HL-60 (cell line): ENCODE measurements at regions not wholly inside any gene's neighbourhood (a gene's known extent, or its start where the extent isn't known, plus 50 kb on each side); places are given as distances from the start of the nearest gene placed in this dataset.

Experiments used
- DNase-seq, 2 experiments: peaks; one replicate each; pipeline ENCODE4 v3.0.0-alpha.2; 2010 to 2020; ENCODE audit warnings: low read depth in 1 of 2, low spot score in 1 of 2
- H3K27ac ChIP-seq: fragments of 250-450 bp; sonication (Bioruptor Pico); replicated peaks from 2 replicates; pipeline ENCODE4 v1.5.1; 2020; ENCODE audit warnings: mild to moderate bottlenecking, moderate library complexity
- H3K27me3 ChIP-seq: fragments of 250-450 bp; sonication (Bioruptor Pico); 2 replicates; pipeline ENCODE4 v1.5.1; 2021; ENCODE audit warnings: mild to moderate bottlenecking, moderate library complexity; ENCODE audit not compliant: insufficient read depth, poor library complexity, severe bottlenecking
- H3K4me3 ChIP-seq: replicated peaks from 2 replicates; pipeline ENCODE4 v1.5.1; 2011; ENCODE audit warnings: mild to moderate bottlenecking, control low read depth, low read length; ENCODE audit not compliant: insufficient read depth
- GABPA ChIP-seq: IDR thresholded peaks from 2 replicates; pipeline ENCODE4 v1.6.1; 2012; ENCODE audit warnings: low read depth
- POLR2AphosphoS5 ChIP-seq: IDR thresholded peaks from 2 replicates; pipeline ENCODE4 v1.6.1; 2012; ENCODE audit warnings: low read depth
- REST ChIP-seq: IDR thresholded peaks from 2 replicates; pipeline ENCODE4 v1.6.1; 2012; ENCODE audit warnings: low read depth; ENCODE audit not compliant: insufficient replicate concordance
- SPI1 ChIP-seq: IDR thresholded peaks from 2 replicates; pipeline ENCODE4 v1.6.1; 2012; ENCODE audit warnings: low read depth, mild to moderate bottlenecking, borderline replicate concordance
- TF ChIP-seq, protein P1 (sequence below): IDR thresholded peaks from one replicate; pipeline ENCODE4 v1.5.1; 2011; ENCODE audit warnings: low read length, control low read depth, inconsistent platforms; ENCODE audit not compliant: insufficient read depth

GRCh38 chr3:130626049-130626448 lies 109.1 kb downstream of the COL6A6 start:
- TF ChIP-seq SPI1 (no peak), GABPA (no peak), POLR2AphosphoS5 (no peak), REST (no peak)
- TF ChIP-seq, protein P1, sequence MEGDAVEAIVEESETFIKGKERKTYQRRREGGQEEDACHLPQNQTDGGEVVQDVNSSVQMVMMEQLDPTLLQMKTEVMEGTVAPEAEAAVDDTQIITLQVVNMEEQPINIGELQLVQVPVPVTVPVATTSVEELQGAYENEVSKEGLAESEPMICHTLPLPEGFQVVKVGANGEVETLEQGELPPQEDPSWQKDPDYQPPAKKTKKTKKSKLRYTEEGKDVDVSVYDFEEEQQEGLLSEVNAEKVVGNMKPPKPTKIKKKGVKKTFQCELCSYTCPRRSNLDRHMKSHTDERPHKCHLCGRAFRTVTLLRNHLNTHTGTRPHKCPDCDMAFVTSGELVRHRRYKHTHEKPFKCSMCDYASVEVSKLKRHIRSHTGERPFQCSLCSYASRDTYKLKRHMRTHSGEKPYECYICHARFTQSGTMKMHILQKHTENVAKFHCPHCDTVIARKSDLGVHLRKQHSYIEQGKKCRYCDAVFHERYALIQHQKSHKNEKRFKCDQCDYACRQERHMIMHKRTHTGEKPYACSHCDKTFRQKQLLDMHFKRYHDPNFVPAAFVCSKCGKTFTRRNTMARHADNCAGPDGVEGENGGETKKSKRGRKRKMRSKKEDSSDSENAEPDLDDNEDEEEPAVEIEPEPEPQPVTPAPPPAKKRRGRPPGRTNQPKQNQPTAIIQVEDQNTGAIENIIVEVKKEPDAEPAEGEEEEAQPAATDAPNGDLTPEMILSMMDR, result no peak
- no peak for DNase-seq
- H3K27me3 ChIP-seq, result peaks cover 2% of the 10 kb centered on the region
- H3K4me3 ChIP-seq, result no peak overlapping the region
- no peak overlapping the region for H3K27ac ChIP-seq

GRCh38 chr3:130627143-130627855 lies 110.3 kb downstream of the COL6A6 start:
- Histone ChIP-seq H3K4me3 (no peak overlapping the region), H3K27ac (no peak overlapping the region), H3K27me3 (peaks cover 2% of the 10 kb centered on the region)
- no peak for DNase-seq
- no peak for TF ChIP-seq POLR2AphosphoS5
- no peak for TF ChIP-seq SPI1
- TF ChIP-seq REST, result no peak
- TF ChIP-seq GABPA, result no peak

- DNase-seq, result no peak
- H3K4me3 ChIP-seq, result no peak overlapping the region
- no peak overlapping the region for H3K27ac ChIP-seq
- no peak for TF ChIP-seq REST
- TF ChIP-seq, protein P1, result no peak
- H3K27me3 ChIP-seq, result peaks cover 2% of the 10 kb centered on the region
Observed at GRCh38 chr3:130627882-130628281, 110.9 kb downstream of the COL6A6 start.
